ENCODE measurements at regions not wholly inside any gene's neighbourhood (a gene's known extent, or its start where the extent isn't known, plus 50 kb on each side); places are given as distances from the start of the nearest gene placed in this dataset.

- no peak overlapping the region for H3K27ac ChIP-seq (replicated peaks in 1 of 4)
- 88% methylated on average over 5 of the region's 5 CpGs for WGBS
- intact Hi-C loops (cut with DNase I) = loop anchor here (10.0 kb wide), 1 partner anchor 231 kb away; the partner anchor contains the start of gene KLF5
- DNase-seq (ENCODE audit: extremely low spot score) = no peak
- no peaks in the 10 kb centered on the region for H3K36me3 ChIP-seq
- H3K4me3 ChIP-seq = no peak overlapping the region
- no peaks in the 10 kb centered on the region for H3K9me3 ChIP-seq
- no peaks in the 10 kb centered on the region for H3K27me3 ChIP-seq
- H3K4me1 ChIP-seq = no peaks in the 10 kb centered on the region
- no peak for TF ChIP-seq POLR2A (IDR thresholded peaks at IDR 0.05; ENCODE audit: low read depth)
- no peak for TF ChIP-seq POLR2AphosphoS5 (IDR thresholded peaks at IDR 0.05)
- TF ChIP-seq CTCF (IDR thresholded peaks at IDR 0.05) = no peak
- TF ChIP-seq EP300 (IDR thresholded peaks at IDR 0.05) = no peak
Observed at GRCh38 chr13:73286177-73286576, 227.4 kb downstream of the KLF5 start.

DNA sequence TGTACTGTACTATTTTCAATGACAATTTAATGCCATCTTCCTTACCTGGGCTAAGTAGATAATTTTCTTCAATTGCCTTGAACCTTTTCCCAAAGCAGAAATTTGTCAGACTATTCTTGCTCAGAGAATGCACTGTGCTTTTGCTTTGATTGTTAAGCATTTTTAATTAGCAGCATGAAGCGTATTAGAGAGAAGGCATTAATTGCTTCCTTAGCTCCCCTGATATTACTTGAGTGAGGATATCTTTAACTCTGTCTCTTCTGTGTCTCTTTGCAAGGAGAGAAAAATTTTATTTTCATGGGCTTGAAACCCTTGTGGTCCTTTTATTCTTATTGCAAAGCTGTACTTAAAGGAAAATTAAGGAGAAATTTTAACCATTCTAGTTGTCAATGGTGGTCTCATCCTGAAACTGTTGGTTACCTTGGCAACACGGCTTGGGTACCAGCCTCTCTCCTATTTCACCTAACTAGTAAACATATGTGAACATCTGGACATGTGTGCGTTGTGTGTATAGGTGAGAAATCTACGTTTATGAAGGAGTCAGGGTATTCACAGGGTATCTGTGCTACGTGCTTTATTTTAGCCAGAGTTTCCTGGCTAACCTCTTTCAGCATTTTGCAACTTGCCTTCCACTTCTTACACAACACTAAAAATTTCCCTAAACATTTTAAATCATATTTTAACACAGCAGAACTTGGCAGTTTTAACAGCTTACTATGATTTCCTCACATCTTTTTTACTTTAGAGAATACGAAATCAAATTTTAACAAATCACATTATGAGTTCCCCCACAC, 225.5 kb downstream of the KLF5 start:
- H3K27ac ChIP-seq (replicated peaks in 1 of 4) = no peak overlapping the region
- no peak for DNase-seq (ENCODE audit: extremely low spot score)
- H3K36me3 ChIP-seq = no peaks in the 10 kb centered on the region
- WGBS = 77% methylated on average over 6 of the region's 6 CpGs
- no peaks in the 10 kb centered on the region for H3K4me1 ChIP-seq
- H3K4me3 ChIP-seq = no peak overlapping the region
- no peaks in the 10 kb centered on the region for H3K9me3 ChIP-seq
- intact Hi-C loops (cut with DNase I) = loop anchor here (10.0 kb wide), 1 partner anchor 229 kb away; the partner anchor contains the start of gene KLF5
- no peak for TF ChIP-seq CTCF (IDR thresholded peaks at IDR 0.05)
- TF ChIP-seq POLR2AphosphoS5 (IDR thresholded peaks at IDR 0.05) = no peak
- no peak for TF ChIP-seq POLR2A (IDR thresholded peaks at IDR 0.05; ENCODE audit: low read depth)
- TF ChIP-seq EP300 (IDR thresholded peaks at IDR 0.05) = no peak
- H3K27me3 ChIP-seq = no peaks in the 10 kb centered on the region

- Histone ChIP-seq H3K27me3 (no peaks in the 10 kb centered on the region), H3K36me3 (no peaks in the 10 kb centered on the region), H3K27ac (replicated peaks in 1 of 4) (no peak overlapping the region), H3K4me1 (no peaks in the 10 kb centered on the region), H3K4me3 (no peak overlapping the region), H3K9me3 (no peaks in the 10 kb centered on the region)
- whole genome bisulfite sequencing = 93% methylated on average over 6 of the region's 6 CpGs
- intact Hi-C loops (cut with DNase I) = loop anchor here (10.0 kb wide), 1 partner anchor 229 kb away; the partner anchor contains the start of gene KLF5
- TF ChIP-seq EP300 (IDR thresholded peaks at IDR 0.05) = no peak
- no peak for TF ChIP-seq CTCF (IDR thresholded peaks at IDR 0.05)
- TF ChIP-seq POLR2A (IDR thresholded peaks at IDR 0.05; ENCODE audit: low read depth) = no peak
- TF ChIP-seq POLR2AphosphoS5 (IDR thresholded peaks at IDR 0.05) = no peak
- DNase-seq (ENCODE audit: extremely low spot score) = no peak
Observed at GRCh38 chr13:73283636-73284035, 224.8 kb downstream of the KLF5 start.

DNA sequence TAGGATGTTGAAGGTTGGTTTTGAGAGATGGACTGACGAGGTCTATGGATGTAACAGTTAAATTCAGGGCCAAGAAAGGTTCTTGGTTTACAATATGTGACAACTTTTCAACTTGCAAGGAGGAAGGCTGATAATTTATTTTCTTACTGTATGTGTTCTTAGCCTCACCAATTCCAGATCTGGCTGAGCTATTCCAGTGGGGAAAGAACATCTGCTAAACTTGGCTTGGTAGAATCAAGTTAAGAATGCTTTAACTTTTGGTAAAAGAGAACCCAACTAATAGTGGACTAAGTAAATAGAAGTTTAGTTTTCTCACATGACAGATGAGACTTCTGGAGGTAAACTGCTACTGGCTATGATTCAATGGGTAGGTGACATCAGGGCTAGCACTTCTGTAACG, 222.9 kb downstream of the KLF5 start:
- TF ChIP-seq CTCF (IDR thresholded peaks at IDR 0.05) = no peak
- TF ChIP-seq EP300 (IDR thresholded peaks at IDR 0.05) = no peak
- no peak for TF ChIP-seq POLR2A (IDR thresholded peaks at IDR 0.05; ENCODE audit: low read depth)
- H3K27ac ChIP-seq (replicated peaks in 1 of 4) = no peak overlapping the region
- no peaks in the 10 kb centered on the region for H3K4me1 ChIP-seq
- no peak for DNase-seq (ENCODE audit: extremely low spot score)
- no peak overlapping the region for H3K4me3 ChIP-seq
- no peaks in the 10 kb centered on the region for H3K36me3 ChIP-seq
- intact Hi-C loops (cut with DNase I) = loop anchor here (10.0 kb wide), 1 partner anchor 227 kb away; the partner anchor contains the start of gene KLF5
- no peaks in the 10 kb centered on the region for H3K27me3 ChIP-seq
- H3K9me3 ChIP-seq = peaks cover 0 to 7% (median 0%) of the 10 kb centered on the region in 4 donors
- WGBS = 81% methylated on average over 2 of the region's 2 CpGs

Data from esophagus muscularis mucosa (tissue), 4 donors.